ENCODE measurements at regions not wholly inside any gene's neighbourhood (a gene's known extent, or its start where the extent isn't known, plus 50 kb on each side); places are given as distances from the start of the nearest gene placed in this dataset.

- no peaks in the 10 kb centered on the region for H3K27me3 ChIP-seq
- no peaks in the 10 kb centered on the region for H3K9me3 ChIP-seq
- H3K27ac ChIP-seq = no peak overlapping the region
- no peak overlapping the region for H3K4me3 ChIP-seq (replicated peaks in 1 of 3)
- no peak for DNase-seq
- no peaks in the 10 kb centered on the region for H3K36me3 ChIP-seq
- TF ChIP-seq POLR2A (IDR thresholded peaks at IDR 0.05) = no peak
- no peak for TF ChIP-seq CTCF (IDR thresholded peaks at IDR 0.05)
- no peaks in the 10 kb centered on the region for H3K4me1 ChIP-seq
- intact Hi-C loops (cut with DNase I) = loop anchor here (10.0 kb wide), 2 partner anchors 380 to 660 kb away; no protein-coding TSS in a partner anchor
Observed at GRCh38 chr7:18344536-18344935, 151.0 kb upstream of the HDAC9 start.

- Histone ChIP-seq H3K36me3 (no peaks in the 10 kb centered on the region), H3K9me3 (no peaks in the 10 kb centered on the region), H3K27ac (no peak overlapping the region), H3K4me1 (no peaks in the 10 kb centered on the region), H3K4me3 (replicated peaks in 1 of 3) (no peak overlapping the region), H3K27me3 (no peaks in the 10 kb centered on the region)
- TF ChIP-seq CTCF (IDR thresholded peaks at IDR 0.05) (peak; percentile 35 to 70 (median 62)), POLR2A (IDR thresholded peaks at IDR 0.05) (no peak)
- DNase-seq = peak; percentile 21 to 32
- 26 to 27% methylated on average over 3 of the region's 3 CpGs for WGBS, 2 donors
- intact Hi-C loops (cut with DNase I) = loop anchor here (10.0 kb wide), 2 partner anchors 381 to 661 kb away; no protein-coding TSS in a partner anchor
Observed at GRCh38 chr7:18345641-18346234, 149.8 kb upstream of the HDAC9 start.

GRCh38 chr7:18347170-18347569, 148.4 kb upstream of the HDAC9 start:
- no peak for DNase-seq
- H3K27me3 ChIP-seq = no peaks in the 10 kb centered on the region
- no peak overlapping the region for H3K4me3 ChIP-seq (replicated peaks in 1 of 3)
- H3K36me3 ChIP-seq = no peaks in the 10 kb centered on the region
- no peaks in the 10 kb centered on the region for H3K4me1 ChIP-seq
- no peak for TF ChIP-seq POLR2A (IDR thresholded peaks at IDR 0.05)
- no peak for TF ChIP-seq CTCF (IDR thresholded peaks at IDR 0.05)
- no peaks in the 10 kb centered on the region for H3K9me3 ChIP-seq
- intact Hi-C loops (cut with DNase I) = loop anchor here (10.0 kb wide), 2 partner anchors 382 to 662 kb away; no protein-coding TSS in a partner anchor
- H3K27ac ChIP-seq = no peak overlapping the region

GRCh38 chr7:18350678-18351077, 144.9 kb upstream of the HDAC9 start:
- Histone ChIP-seq H3K9me3 (no peaks in the 10 kb centered on the region), H3K27me3 (no peaks in the 10 kb centered on the region), H3K4me1 (no peaks in the 10 kb centered on the region), H3K4me3 (replicated peaks in 1 of 3) (no peak overlapping the region), H3K27ac (no peak overlapping the region), H3K36me3 (no peaks in the 10 kb centered on the region)
- intact Hi-C loops (cut with DNase I) = loop anchor here (5.0 kb wide), 1 partner anchor 222 kb away; no protein-coding TSS in a partner anchor
- TF ChIP-seq POLR2A (IDR thresholded peaks at IDR 0.05) = no peak
- TF ChIP-seq CTCF (IDR thresholded peaks at IDR 0.05) = no peak
- 68 to 73% methylated on average over 7 of the region's 7 CpGs for WGBS, 2 donors
- DNase-seq = no peak

- WGBS, 2 donors = 53 to 55% methylated on average over 7 of the region's 7 CpGs
- Histone ChIP-seq H3K27me3 (no peaks in the 10 kb centered on the region), H3K27ac (no peak overlapping the region), H3K36me3 (no peaks in the 10 kb centered on the region), H3K4me1 (no peaks in the 10 kb centered on the region), H3K9me3 (no peaks in the 10 kb centered on the region), H3K4me3 (replicated peaks in 1 of 3) (no peak overlapping the region)
- TF ChIP-seq POLR2A (IDR thresholded peaks at IDR 0.05) (no peak), CTCF (IDR thresholded peaks at IDR 0.05) (peak; percentile 32 to 77 (median 62))
- intact Hi-C loops (cut with DNase I) = loop anchor here (5.0 kb wide), 1 partner anchor 220 kb away; no protein-coding TSS in a partner anchor
- DNase-seq = peak; percentile 40 to 52
Observed at GRCh38 chr7:18352339-18353255, 143.0 kb upstream of the HDAC9 start.
